ENCODE measurements at regions not wholly inside any gene's neighbourhood (a gene's known extent, or its start where the extent isn't known, plus 50 kb on each side); places are given as distances from the start of the nearest gene placed in this dataset.

DNA sequence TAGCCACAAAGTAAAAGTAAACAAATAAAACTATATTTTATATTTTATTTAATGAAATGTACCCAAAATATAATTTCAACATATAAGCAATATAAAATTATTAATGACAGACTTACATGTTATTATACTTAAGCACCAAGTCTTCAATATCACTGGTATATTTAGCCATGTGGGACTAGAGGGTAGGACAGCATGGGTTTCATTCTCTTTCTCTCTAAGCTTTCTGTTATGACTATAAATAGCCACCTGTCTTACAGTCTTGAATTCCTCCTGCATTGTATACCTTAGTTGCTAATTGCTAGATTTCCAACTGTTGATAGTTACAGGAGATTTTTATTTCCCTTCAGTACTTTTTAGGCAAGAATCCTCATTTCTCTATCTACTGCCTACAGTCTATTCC is 63.1 kb upstream of the LIN7A start:
- TF ChIP-seq, protein P1, sequence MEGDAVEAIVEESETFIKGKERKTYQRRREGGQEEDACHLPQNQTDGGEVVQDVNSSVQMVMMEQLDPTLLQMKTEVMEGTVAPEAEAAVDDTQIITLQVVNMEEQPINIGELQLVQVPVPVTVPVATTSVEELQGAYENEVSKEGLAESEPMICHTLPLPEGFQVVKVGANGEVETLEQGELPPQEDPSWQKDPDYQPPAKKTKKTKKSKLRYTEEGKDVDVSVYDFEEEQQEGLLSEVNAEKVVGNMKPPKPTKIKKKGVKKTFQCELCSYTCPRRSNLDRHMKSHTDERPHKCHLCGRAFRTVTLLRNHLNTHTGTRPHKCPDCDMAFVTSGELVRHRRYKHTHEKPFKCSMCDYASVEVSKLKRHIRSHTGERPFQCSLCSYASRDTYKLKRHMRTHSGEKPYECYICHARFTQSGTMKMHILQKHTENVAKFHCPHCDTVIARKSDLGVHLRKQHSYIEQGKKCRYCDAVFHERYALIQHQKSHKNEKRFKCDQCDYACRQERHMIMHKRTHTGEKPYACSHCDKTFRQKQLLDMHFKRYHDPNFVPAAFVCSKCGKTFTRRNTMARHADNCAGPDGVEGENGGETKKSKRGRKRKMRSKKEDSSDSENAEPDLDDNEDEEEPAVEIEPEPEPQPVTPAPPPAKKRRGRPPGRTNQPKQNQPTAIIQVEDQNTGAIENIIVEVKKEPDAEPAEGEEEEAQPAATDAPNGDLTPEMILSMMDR (conservative IDR thresholded peaks at IDR 0.05; ENCODE audit: low read depth, low read length): no peak
- DNase-seq (ENCODE audit: low read depth): no peak
- H3K4me3 ChIP-seq (ENCODE audit: low read depth, low read length): no peak overlapping the region

DNA sequence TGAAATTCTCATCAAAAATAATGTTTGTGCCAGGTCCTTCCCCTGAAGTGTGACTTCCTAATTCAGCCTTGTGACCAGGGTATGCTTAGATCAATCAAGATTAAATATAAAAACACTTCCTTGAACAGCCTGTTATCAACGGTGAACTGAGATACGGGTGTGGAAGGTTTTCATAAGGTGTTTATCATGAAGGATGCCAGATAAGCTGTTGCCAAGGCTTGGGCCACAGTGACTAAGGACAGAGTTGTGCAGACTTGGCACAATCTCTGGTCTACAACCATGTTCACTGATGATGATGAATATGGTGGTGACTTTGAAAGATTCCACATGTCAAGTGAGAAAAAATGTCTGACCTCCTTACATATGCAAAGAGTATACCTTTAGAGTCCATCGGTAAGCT is 51.3 kb upstream of the LIN7A start:
- DNase-seq (ENCODE audit: low read depth): no peak
- H3K4me3 ChIP-seq (ENCODE audit: low read depth, low read length): no peak overlapping the region
- TF ChIP-seq, protein P1 (conservative IDR thresholded peaks at IDR 0.05; ENCODE audit: low read depth, low read length): no peak

All from choroid plexus epithelial cell (primary cell).